ENCODE measurements at regions not wholly inside any gene's neighbourhood (a gene's known extent, or its start where the extent isn't known, plus 50 kb on each side); places are given as distances from the start of the nearest gene placed in this dataset.

DNA sequence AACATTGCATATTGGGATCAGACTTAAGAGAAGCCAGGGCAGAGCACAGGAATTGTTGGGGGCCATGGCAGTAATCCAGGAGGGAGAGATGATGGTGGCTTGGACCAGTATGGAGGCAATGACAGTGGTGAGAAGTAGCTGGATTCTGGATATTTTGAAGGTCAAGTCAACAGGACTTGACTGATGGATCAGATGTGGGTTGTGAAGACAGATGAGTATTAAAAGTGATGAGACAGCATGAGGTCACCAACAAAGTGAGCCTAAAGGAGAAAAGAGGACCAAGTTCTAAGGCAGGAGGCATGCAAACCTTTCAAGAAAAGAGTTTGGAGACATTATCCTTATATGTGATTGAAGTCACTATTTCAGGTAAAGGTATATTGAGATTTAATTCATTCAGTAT is 56.6 kb upstream of the TIPARP start:
- Histone ChIP-seq H3K9ac (ENCODE audit: low read depth, low read length, poor library complexity, severe bottlenecking) (no peak overlapping the region), H3K9me3 (ENCODE audit: insufficient read depth, low read depth, low read length) (no peaks in the 10 kb centered on the region), H3K4me2 (ENCODE audit: low read depth, low read length, poor library complexity, severe bottlenecking) (no peak overlapping the region), H3K4me3 (ENCODE audit: low read length, poor library complexity, severe bottlenecking) (no peak overlapping the region), H3K36me3 (ENCODE audit: insufficient read depth, low read length) (no peaks in the 10 kb centered on the region), H4K20me1 (ENCODE audit: insufficient read depth, low read length, poor library complexity, severe bottlenecking) (no peaks in the 10 kb centered on the region), H3K4me1 (ENCODE audit: insufficient read depth, low read length, poor library complexity, severe bottlenecking) (peaks cover 7% of the 10 kb centered on the region), H2AFZ (ENCODE audit: low read length) (no peak overlapping the region), H3K9me2 (replicated peaks; ENCODE audit: low read depth, low read length) (no peaks in the 10 kb centered on the region), H3K79me2 (ENCODE audit: insufficient read depth, low read length) (no peaks in the 10 kb centered on the region), H3F3A (ENCODE audit: low read depth) (no peaks in the 10 kb centered on the region), H3K27me3 (ENCODE audit: insufficient read depth, low read length, poor library complexity, severe bottlenecking) (no peaks in the 10 kb centered on the region)
- TF ChIP-seq, protein P1, sequence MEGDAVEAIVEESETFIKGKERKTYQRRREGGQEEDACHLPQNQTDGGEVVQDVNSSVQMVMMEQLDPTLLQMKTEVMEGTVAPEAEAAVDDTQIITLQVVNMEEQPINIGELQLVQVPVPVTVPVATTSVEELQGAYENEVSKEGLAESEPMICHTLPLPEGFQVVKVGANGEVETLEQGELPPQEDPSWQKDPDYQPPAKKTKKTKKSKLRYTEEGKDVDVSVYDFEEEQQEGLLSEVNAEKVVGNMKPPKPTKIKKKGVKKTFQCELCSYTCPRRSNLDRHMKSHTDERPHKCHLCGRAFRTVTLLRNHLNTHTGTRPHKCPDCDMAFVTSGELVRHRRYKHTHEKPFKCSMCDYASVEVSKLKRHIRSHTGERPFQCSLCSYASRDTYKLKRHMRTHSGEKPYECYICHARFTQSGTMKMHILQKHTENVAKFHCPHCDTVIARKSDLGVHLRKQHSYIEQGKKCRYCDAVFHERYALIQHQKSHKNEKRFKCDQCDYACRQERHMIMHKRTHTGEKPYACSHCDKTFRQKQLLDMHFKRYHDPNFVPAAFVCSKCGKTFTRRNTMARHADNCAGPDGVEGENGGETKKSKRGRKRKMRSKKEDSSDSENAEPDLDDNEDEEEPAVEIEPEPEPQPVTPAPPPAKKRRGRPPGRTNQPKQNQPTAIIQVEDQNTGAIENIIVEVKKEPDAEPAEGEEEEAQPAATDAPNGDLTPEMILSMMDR (conservative IDR thresholded peaks at IDR 0.05; ENCODE audit: low read length) = no peak

DNA sequence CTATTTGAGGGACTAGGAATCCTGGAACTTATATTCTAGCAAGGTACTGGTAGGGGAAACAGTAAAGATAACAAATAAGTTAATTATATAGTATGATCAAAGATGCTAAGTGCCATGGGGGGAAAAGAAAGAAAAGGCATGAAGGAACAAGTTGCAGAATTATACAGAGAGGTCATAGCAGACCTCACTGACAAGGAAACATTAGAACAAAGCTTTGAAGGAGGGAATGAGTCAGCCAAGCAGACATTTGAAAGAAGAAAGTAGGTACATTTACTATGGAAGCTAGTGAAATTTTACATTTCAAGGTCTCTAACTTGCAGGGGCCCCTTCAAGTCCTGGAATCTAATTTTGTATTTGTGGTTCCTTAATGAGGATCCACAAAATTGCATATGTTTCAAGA is 57.2 kb upstream of the TIPARP start:
- H3K4me2 ChIP-seq (ENCODE audit: low read depth, low read length, poor library complexity, severe bottlenecking) = no peak overlapping the region
- peaks cover 7% of the 10 kb centered on the region for H3K4me1 ChIP-seq (ENCODE audit: insufficient read depth, low read length, poor library complexity, severe bottlenecking)
- H3K4me3 ChIP-seq (ENCODE audit: low read length, poor library complexity, severe bottlenecking) = no peak overlapping the region
- TF ChIP-seq EZH2phosphoT487 (IDR thresholded peaks at IDR 0.05; ENCODE audit: borderline replicate concordance) = no peak
- TF ChIP-seq, protein P1 (conservative IDR thresholded peaks at IDR 0.05; ENCODE audit: low read length) = no peak
- H4K20me1 ChIP-seq (ENCODE audit: insufficient read depth, low read length, poor library complexity, severe bottlenecking) = no peaks in the 10 kb centered on the region
- no peak overlapping the region for H2AFZ ChIP-seq (ENCODE audit: low read length)
- no peaks in the 10 kb centered on the region for H3K79me2 ChIP-seq (ENCODE audit: insufficient read depth, low read length)
- H3K27me3 ChIP-seq (ENCODE audit: insufficient read depth, low read length, poor library complexity, severe bottlenecking) = no peaks in the 10 kb centered on the region
- H3K36me3 ChIP-seq (ENCODE audit: insufficient read depth, low read length) = no peaks in the 10 kb centered on the region
- no peaks in the 10 kb centered on the region for H3K9me2 ChIP-seq (replicated peaks; ENCODE audit: low read depth, low read length)
- no peak overlapping the region for H3K9ac ChIP-seq (ENCODE audit: low read depth, low read length, poor library complexity, severe bottlenecking)
- H3K9me3 ChIP-seq (ENCODE audit: insufficient read depth, low read depth, low read length) = no peaks in the 10 kb centered on the region
- H3F3A ChIP-seq (ENCODE audit: low read depth) = no peaks in the 10 kb centered on the region

DNA sequence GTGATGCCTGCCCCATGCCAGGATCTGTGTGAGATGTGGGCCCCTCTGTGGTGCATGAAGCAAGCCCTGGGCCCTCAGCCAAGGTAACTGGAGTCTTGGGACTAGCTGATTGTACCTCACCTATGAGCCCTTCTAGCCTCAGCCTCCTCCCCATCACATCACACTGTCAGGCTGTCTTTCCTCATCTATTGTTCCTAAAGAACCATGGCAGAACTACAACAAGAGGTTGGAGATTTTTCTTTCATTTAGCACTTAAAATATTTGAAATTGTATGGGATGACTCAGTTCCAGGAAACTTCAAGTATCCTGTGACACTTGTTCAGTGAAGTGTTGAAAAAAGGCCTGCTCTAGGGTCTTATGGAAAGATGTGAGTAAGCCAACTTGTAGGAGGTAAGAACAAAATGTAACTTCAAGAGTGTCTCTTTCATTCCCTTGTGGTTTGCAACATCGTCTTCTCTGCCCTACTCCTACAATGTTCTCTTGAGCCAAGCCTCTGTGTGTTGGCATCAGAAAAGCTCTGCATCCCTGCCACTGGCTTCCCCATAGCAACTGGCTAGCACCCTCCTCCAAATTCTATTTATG is 58.7 kb upstream of the TIPARP start:
- Histone ChIP-seq H3F3A (ENCODE audit: low read depth) (no peaks in the 10 kb centered on the region), H4K20me1 (ENCODE audit: insufficient read depth, low read length, poor library complexity, severe bottlenecking) (no peaks in the 10 kb centered on the region), H3K9me2 (replicated peaks; ENCODE audit: low read depth, low read length) (no peaks in the 10 kb centered on the region), H3K4me2 (ENCODE audit: low read depth, low read length, poor library complexity, severe bottlenecking) (no peak overlapping the region), H3K4me1 (ENCODE audit: insufficient read depth, low read length, poor library complexity, severe bottlenecking) (peaks cover 7% of the 10 kb centered on the region), H3K79me2 (ENCODE audit: insufficient read depth, low read length) (no peaks in the 10 kb centered on the region), H3K36me3 (ENCODE audit: insufficient read depth, low read length) (no peaks in the 10 kb centered on the region), H3K9me3 (ENCODE audit: insufficient read depth, low read depth, low read length) (no peaks in the 10 kb centered on the region), H3K27me3 (ENCODE audit: insufficient read depth, low read length, poor library complexity, severe bottlenecking) (no peaks in the 10 kb centered on the region), H2AFZ (ENCODE audit: low read length) (0 out of 2 replicates have a peak overlapping the region, but pooled peaks have one; percentile 4), H3K9ac (ENCODE audit: low read depth, low read length, poor library complexity, severe bottlenecking) (no peak overlapping the region), H3K4me3 (ENCODE audit: low read length, poor library complexity, severe bottlenecking) (no peak overlapping the region)
- TF ChIP-seq, protein P1 (conservative IDR thresholded peaks at IDR 0.05; ENCODE audit: low read length) = no peak
- no peak for TF ChIP-seq EZH2phosphoT487 (IDR thresholded peaks at IDR 0.05; ENCODE audit: borderline replicate concordance)
